Naive thymus-derived CD4-positive, alpha-beta T cell (primary cell): ENCODE measurements at regions not wholly inside any gene's neighbourhood (a gene's known extent, or its start where the extent isn't known, plus 50 kb on each side); places are given as distances from the start of the nearest gene placed in this dataset.
"Not testable (repeated sequence)": the region's sequence is repeated elsewhere in the genome, so short reads cannot be mapped to it uniquely, and the experiment has no call there.

ENCODE experiments used
- ATAC-seq: fragments of 150-1000 bp; cut with Tn5 transposase; 2 replicates; pipeline ENCODE4 v1.10.0; 2021; ENCODE audit warnings: mild to moderate bottlenecking, moderate library complexity
- CTCF ChIA-PET: fragments of 350-600 bp; sonication (Branson Sonifier 250); formaldehyde crosslinking; loops from one replicate; lab custom pipeline; 2021; ENCODE audit warnings: antibody characterized with exemption; lab: Charles Lee
- POLR2A ChIA-PET: fragments of 350-600 bp; sonication (Branson Sonifier 250); formaldehyde crosslinking; loops from one replicate; lab custom pipeline; 2021; ENCODE audit warnings: antibody characterized with exemption, inconsistent platforms; lab: Charles Lee
- DNase-seq, 9 donors: peaks; one replicate each; pipeline versions ENCODE4 v3.0.0 to v3.0.0-alpha.2; 2020 to 2022; ENCODE audit warnings: mixed read lengths in 1 of 9
- H3K27ac ChIP-seq: one replicate; pipeline ENCODE4 v1.7.0; 2013; ENCODE audit warnings: mild to moderate bottlenecking, low read depth, low read length, moderate library complexity
- H3K27me3 ChIP-seq, 2 donors: one replicate each; pipeline ENCODE4 v1.7.0; 2013; ENCODE audit warnings: low read length in 2 of 2, mild to moderate bottlenecking in 2 of 2, moderate library complexity in 2 of 2; ENCODE audit not compliant: control insufficient read depth in 2 of 2, insufficient read depth in 2 of 2
- H3K36me3 ChIP-seq, 3 experiments: 1 replicate in 2 of 3; 2 replicates in 1 of 3; pipeline ENCODE4 v1.7.0; 2013; ENCODE audit warnings: low read length in 3 of 3, mild to moderate bottlenecking in 3 of 3, moderate library complexity in 1 of 3; ENCODE audit not compliant: insufficient read depth in 3 of 3, control insufficient read depth in 2 of 3
- H3K4me1 ChIP-seq, 2 donors: one replicate each; pipeline ENCODE4 v1.7.0; 2013; ENCODE audit warnings: low read length in 2 of 2, mild to moderate bottlenecking in 2 of 2, moderate library complexity in 1 of 2; ENCODE audit not compliant: control insufficient read depth in 2 of 2, insufficient read depth in 2 of 2
- H3K4me3 ChIP-seq: 2 replicates; pipeline ENCODE4 v1.7.0; 2013; ENCODE audit warnings: mild to moderate bottlenecking, low read length
- H3K9me3 ChIP-seq, 3 experiments: 1 replicate in 2 of 3; 2 replicates in 1 of 3; pipeline ENCODE4 v1.7.0; 2013; ENCODE audit warnings: low read length in 3 of 3; ENCODE audit not compliant: control insufficient read depth in 2 of 3
- H3K27ac Mint-ChIP-seq, 9 donors: one replicate each; pipeline ENCODE4 v1.8.0; 2020 to 2022; ENCODE audit warnings: mixed read lengths in 9 of 9, mild to moderate bottlenecking in 8 of 9, moderate library complexity in 5 of 9, inconsistent platforms in 2 of 9
- H3K27me3 Mint-ChIP-seq, 5 donors: one replicate each; pipeline ENCODE4 v1.8.0; 2021 to 2022; ENCODE audit warnings: mixed read lengths in 5 of 5, mild to moderate bottlenecking in 1 of 5
- H3K36me3 Mint-ChIP-seq, 5 donors: one replicate each; pipeline ENCODE4 v1.8.0; 2020 to 2022; ENCODE audit warnings: mixed read lengths in 5 of 5, mild to moderate bottlenecking in 3 of 5, inconsistent platforms in 1 of 5
- H3K4me1 Mint-ChIP-seq, 7 donors: one replicate each; pipeline ENCODE4 v1.8.0; 2020 to 2022; ENCODE audit warnings: mixed read lengths in 7 of 7, mild to moderate bottlenecking in 3 of 7, inconsistent platforms in 1 of 7
- H3K4me3 Mint-ChIP-seq, 10 donors: one replicate each; pipeline ENCODE4 v1.8.0; 2020 to 2022; ENCODE audit warnings: mild to moderate bottlenecking in 10 of 10, mixed read lengths in 10 of 10, moderate library complexity in 6 of 10, inconsistent platforms in 2 of 10
- H3K9me3 Mint-ChIP-seq, 11 donors: one replicate each; pipeline ENCODE4 v1.8.0; 2020 to 2022; ENCODE audit warnings: mixed read lengths in 11 of 11, mild to moderate bottlenecking in 4 of 11, inconsistent platforms in 1 of 11, moderate library complexity in 1 of 11
- intact Hi-C, 2 donors: fragments of 100-400 bp; cut with micrococcal nuclease; formaldehyde crosslinking; loops; one replicate each; pipeline ENCODE4 v1.15.1; 2023

DNA sequence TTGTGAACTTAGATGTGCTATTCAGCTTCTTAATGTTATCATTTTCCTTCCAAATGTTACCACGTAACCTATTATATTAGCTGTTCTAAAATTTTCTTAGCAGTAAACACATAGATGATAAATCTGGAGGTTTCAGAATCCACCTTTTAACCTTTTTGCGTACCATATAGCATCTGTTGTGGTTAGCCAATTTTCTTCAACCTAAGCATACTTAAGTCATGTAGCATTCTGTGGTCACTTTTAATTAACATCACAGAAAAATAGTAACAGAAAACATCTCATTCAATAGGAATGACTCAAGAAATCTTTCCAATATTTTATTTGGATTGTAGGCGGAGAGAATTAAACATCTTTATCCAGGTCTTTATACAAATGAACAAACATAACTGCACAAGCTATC is 1465.3 kb upstream of the GBE1 start:
- ATAC-seq = no peak
- intact Hi-C loops = no loop called here
- Histone ChIP-seq H3K9me3 (no peaks in the 10 kb centered on the region), H3K4me1 (no peaks in the 10 kb centered on the region), H3K27me3 (no peaks in the 10 kb centered on the region), H3K4me3 (no peak overlapping the region), H3K27ac (no peak overlapping the region), H3K36me3 (no peaks in the 10 kb centered on the region)
- CTCF ChIA-PET = no interaction called here
- H3K27ac Mint-ChIP-seq = no peak overlapping the region
- peaks cover 0 to 12% (median 2%) of the 10 kb centered on the region in 11 donors for H3K9me3 Mint-ChIP-seq
- H3K4me1 Mint-ChIP-seq = no peaks in the 10 kb centered on the region
- no peak for DNase-seq
- H3K4me3 Mint-ChIP-seq = no peak overlapping the region
- no peaks in the 10 kb centered on the region for H3K36me3 Mint-ChIP-seq
- POLR2A ChIA-PET = no interaction called here
- no peaks in the 10 kb centered on the region for H3K27me3 Mint-ChIP-seq

DNA sequence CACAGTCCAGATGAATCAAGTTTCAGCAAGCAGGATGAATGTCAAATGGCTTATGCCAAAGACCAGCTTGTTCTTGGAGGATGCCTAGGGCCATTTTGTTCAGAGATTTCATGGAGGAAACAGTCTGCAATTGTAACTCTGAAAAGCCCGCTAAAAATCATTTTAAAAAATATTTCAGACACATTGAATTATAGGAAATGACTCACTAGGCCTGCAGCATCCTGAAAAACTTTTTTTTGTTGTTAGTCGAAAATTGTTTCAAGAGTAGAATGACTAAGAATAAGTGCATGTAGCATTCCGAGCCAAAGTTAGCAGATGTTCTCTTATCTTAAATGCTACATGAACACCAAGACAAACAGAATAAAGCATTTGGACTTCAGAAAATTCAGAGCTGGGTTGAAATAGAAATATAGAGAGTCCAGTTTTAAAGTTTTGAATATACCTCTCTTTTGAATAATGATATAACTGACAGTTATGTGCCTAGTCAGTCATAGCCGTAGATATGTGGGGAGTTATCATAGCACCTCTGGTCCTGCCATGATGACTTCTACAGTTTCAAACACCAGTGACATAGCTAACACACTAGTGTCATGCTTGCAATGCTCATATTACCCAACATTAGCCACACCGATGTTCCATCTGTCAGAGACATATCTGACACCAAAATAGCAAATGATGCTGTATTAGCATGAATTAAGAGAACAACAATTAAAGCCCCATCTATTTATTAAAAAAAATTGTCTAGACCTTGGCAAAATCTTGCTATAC is 1462.8 kb upstream of the GBE1 start:
- Mint-ChIP-seq H3K4me3 (no peak overlapping the region), H3K27ac (no peak overlapping the region), H3K9me3 (peaks cover 0 to 5% (median 0%) of the 10 kb centered on the region in 11 donors), H3K36me3 (no peaks in the 10 kb centered on the region), H3K4me1 (no peaks in the 10 kb centered on the region), H3K27me3 (no peaks in the 10 kb centered on the region)
- Histone ChIP-seq H3K9me3 (no peaks in the 10 kb centered on the region), H3K36me3 (no peaks in the 10 kb centered on the region), H3K27ac (no peak overlapping the region), H3K4me3 (no peak overlapping the region), H3K27me3 (no peaks in the 10 kb centered on the region), H3K4me1 (no peaks in the 10 kb centered on the region)
- CTCF ChIA-PET = no interaction called here
- ATAC-seq (no peak), DNase-seq (no peak)
- intact Hi-C loops = no loop called here
- POLR2A ChIA-PET = no interaction called here

DNA sequence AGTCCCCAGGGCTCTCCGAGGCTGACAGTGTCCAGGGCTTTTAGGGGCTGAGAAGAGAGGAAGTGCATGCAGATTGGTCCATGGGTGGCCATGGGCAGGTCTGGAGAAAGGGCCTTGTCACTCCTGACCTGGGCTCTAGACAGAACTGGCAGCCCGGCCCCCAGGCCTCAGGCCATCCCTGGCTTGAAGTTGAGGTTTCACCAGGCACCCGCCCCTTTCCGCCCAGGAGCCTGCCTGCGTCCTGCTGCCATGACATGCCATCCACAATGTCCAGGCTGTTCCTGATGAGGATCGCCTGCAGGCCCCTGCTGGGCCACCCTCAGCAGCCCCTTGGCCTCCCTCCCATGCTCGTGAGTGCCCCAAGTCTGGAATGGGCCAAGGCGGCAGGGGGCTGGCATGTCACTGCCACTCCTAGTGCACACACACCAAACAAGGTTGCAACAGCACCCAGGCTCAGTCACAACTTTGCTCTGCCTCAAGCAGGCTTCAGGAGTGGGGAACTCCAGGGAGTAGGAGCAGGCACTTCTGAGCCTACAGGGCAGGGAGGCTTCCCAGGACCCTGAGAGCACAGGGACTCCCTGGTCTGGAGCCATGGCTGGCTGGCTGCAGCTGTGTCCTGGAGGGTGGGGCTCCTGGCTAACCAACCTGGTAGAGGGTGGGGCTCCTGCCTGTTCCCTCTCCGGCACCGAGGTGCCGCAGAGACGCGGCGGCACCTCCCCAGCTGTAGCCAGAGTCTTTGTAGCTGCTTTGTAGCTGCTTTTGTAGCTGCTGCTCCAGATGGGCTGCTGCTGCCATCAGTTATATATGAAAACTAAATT is 1457.1 kb upstream of the GBE1 start:
- no peak for ATAC-seq

GRCh38 chr3:83217595-83218118 is 1456.2 kb upstream of the GBE1 start:
- CTCF ChIA-PET, H3K9me3 ChIP-seq, H3K27me3 ChIP-seq, DNase-seq, ATAC-seq, H3K4me3 ChIP-seq, H3K27me3 Mint-ChIP-seq, H3K27ac Mint-ChIP-seq, H3K36me3 Mint-ChIP-seq, H3K4me1 ChIP-seq, H3K27ac ChIP-seq, H3K4me1 Mint-ChIP-seq, H3K36me3 ChIP-seq, H3K4me3 Mint-ChIP-seq, POLR2A ChIA-PET, intact Hi-C loops: not testable (repeated sequence)
- H3K9me3 Mint-ChIP-seq = peaks cover 0 to 21% (median 2%) of the 10 kb centered on the region in 11 donors

More for the DNA sequence above, 1457.1 kb upstream of the GBE1 start:
- intact Hi-C loops = no loop called here
- POLR2A ChIA-PET = no interaction called here
- DNase-seq = no peak
- no peak overlapping the region for H3K27ac Mint-ChIP-seq
- Histone ChIP-seq H3K9me3 (peaks cover 0 to 8% (median 0%) of the 10 kb centered on the region in 3 experiments), H3K4me3 (no peak overlapping the region), H3K27me3 (no peaks in the 10 kb centered on the region), H3K27ac (no peak overlapping the region), H3K36me3 (no peaks in the 10 kb centered on the region), H3K4me1 (no peaks in the 10 kb centered on the region)
- no peaks in the 10 kb centered on the region for H3K27me3 Mint-ChIP-seq
- H3K9me3 Mint-ChIP-seq = peaks cover 0 to 19% (median 2%) of the 10 kb centered on the region in 11 donors
- no peak overlapping the region for H3K4me3 Mint-ChIP-seq
- H3K36me3 Mint-ChIP-seq = no peaks in the 10 kb centered on the region
- CTCF ChIA-PET = no interaction called here
- no peaks in the 10 kb centered on the region for H3K4me1 Mint-ChIP-seq

GRCh38 chr3:83216919-83217594 is 1455.6 kb upstream of the GBE1 start:
- H3K9me3 ChIP-seq = peaks cover 0 to 8% (median 0%) of the 10 kb centered on the region in 3 experiments
- H3K4me3 ChIP-seq = no peak overlapping the region
- ChIA-PET CTCF (no interaction called here), POLR2A (no interaction called here)
- no peaks in the 10 kb centered on the region for H3K4me1 ChIP-seq
- H3K27ac ChIP-seq = no peak overlapping the region
- Mint-ChIP-seq H3K9me3 (peaks cover 0 to 21% (median 2%) of the 10 kb centered on the region in 11 donors), H3K4me3 (no peak overlapping the region), H3K4me1 (no peaks in the 10 kb centered on the region), H3K27me3 (no peaks in the 10 kb centered on the region), H3K36me3 (no peaks in the 10 kb centered on the region), H3K27ac (no peak overlapping the region)
- DNase-seq (no peak), ATAC-seq (no peak)
- no peaks in the 10 kb centered on the region for H3K27me3 ChIP-seq
- intact Hi-C loops = no loop called here
- H3K36me3 ChIP-seq = no peaks in the 10 kb centered on the region

DNA sequence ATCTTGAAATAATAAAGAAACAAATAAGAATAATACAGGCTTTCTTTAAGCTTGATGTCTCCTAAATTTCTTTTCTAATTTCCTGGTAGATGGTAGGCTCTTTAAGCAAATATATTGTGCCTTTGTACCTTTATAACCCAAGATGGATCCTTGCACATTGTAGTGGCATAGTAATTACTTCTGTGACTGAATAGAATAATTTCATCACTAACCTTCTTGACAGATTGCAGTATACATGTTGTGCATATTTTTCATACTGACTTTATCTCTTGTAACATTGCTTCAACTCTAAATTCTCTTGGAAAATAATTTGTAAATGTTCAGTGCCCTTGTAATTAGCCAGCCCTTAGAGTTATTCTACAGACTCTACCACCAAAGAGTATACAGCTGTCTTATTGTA is 1433.8 kb upstream of the GBE1 start:
- ChIA-PET CTCF (no interaction called here), POLR2A (no interaction called here)
- H3K27me3 Mint-ChIP-seq = no peaks in the 10 kb centered on the region
- ATAC-seq = no peak
- H3K27me3 ChIP-seq = no peaks in the 10 kb centered on the region
- H3K27ac ChIP-seq = no peak overlapping the region
- H3K9me3 Mint-ChIP-seq = peaks cover 0 to 33% (median 11%) of the 10 kb centered on the region in 11 donors
- no peaks in the 10 kb centered on the region for H3K36me3 Mint-ChIP-seq
- no peak overlapping the region for H3K4me3 Mint-ChIP-seq
- no peaks in the 10 kb centered on the region for H3K9me3 ChIP-seq
- no peak overlapping the region for H3K4me3 ChIP-seq
- H3K4me1 Mint-ChIP-seq = no peaks in the 10 kb centered on the region
- no peak overlapping the region for H3K27ac Mint-ChIP-seq
- no peaks in the 10 kb centered on the region for H3K36me3 ChIP-seq
- intact Hi-C loops = no loop called here
- H3K4me1 ChIP-seq = no peaks in the 10 kb centered on the region
- no peak for DNase-seq
